GM21619 (cell line): ENCODE measurements at regions not wholly inside any gene's neighbourhood (a gene's known extent, or its start where the extent isn't known, plus 50 kb on each side); places are given as distances from the start of the nearest gene placed in this dataset.

ENCODE experiments used
- ATAC-seq: cut with Tn5 transposase; IDR thresholded peaks from one replicate; pipeline ENCODE4 v1.9.1; 2021; ENCODE audit not compliant: unreplicated experiment

GRCh38 chr5:143732402-143732801, 79.6 kb upstream of the HMHB1 start:
- no peak for ATAC-seq

- ATAC-seq = no peak
Measured at GRCh38 chr5:143730112-143730801, 81.7 kb upstream of the HMHB1 start.

- no peak for ATAC-seq
Measured at GRCh38 chr5:143729334-143729946, 82.5 kb upstream of the HMHB1 start.

- ATAC-seq = no peak
Measured at GRCh38 chr5:143723159-143723558, 88.8 kb upstream of the HMHB1 start.

- ATAC-seq = no peak
Measured at GRCh38 chr5:143721925-143722324, 90.0 kb upstream of the HMHB1 start.

GRCh38 chr5:143720689-143721088, 91.3 kb upstream of the HMHB1 start:
- no peak for ATAC-seq

- no peak for ATAC-seq
Measured at GRCh38 chr5:143717400-143717799, 94.6 kb upstream of the HMHB1 start.

GRCh38 chr5:143716881-143717280, 95.1 kb upstream of the HMHB1 start:
- ATAC-seq = no peak

- ATAC-seq = no peak
Measured at GRCh38 chr5:143715616-143716015, 96.3 kb upstream of the HMHB1 start.

- peak; percentile 58 for ATAC-seq
Measured at GRCh38 chr5:143714629-143715028, 97.3 kb upstream of the HMHB1 start.

GRCh38 chr5:143713047-143714003, 98.6 kb upstream of the HMHB1 start:
- ATAC-seq = no peak

GRCh38 chr5:143708672-143709071, 103.3 kb upstream of the HMHB1 start:
- ATAC-seq = no peak

- no peak for ATAC-seq
Measured at GRCh38 chr5:143707806-143708205, 104.2 kb upstream of the HMHB1 start.

- ATAC-seq = no peak
Measured at GRCh38 chr5:143705381-143705780, 106.6 kb upstream of the HMHB1 start.

- no peak for ATAC-seq
Measured at GRCh38 chr5:143703659-143704058, 108.3 kb upstream of the HMHB1 start.

- no peak for ATAC-seq
Measured at GRCh38 chr5:143701493-143701892, 110.5 kb upstream of the HMHB1 start.

GRCh38 chr5:143700994-143701393, 111.0 kb upstream of the HMHB1 start:
- ATAC-seq = no peak

GRCh38 chr5:143699121-143699520, 112.8 kb upstream of the HMHB1 start:
- ATAC-seq = no peak

GRCh38 chr5:143698574-143698973, 113.4 kb upstream of the HMHB1 start:
- no peak for ATAC-seq

GRCh38 chr5:143696921-143697320, 115.0 kb upstream of the HMHB1 start:
- ATAC-seq = no peak

- ATAC-seq = no peak
Measured at GRCh38 chr5:143695941-143696340, 116.0 kb upstream of the HMHB1 start.
